ENCODE measurements at regions not wholly inside any gene's neighbourhood (a gene's known extent, or its start where the extent isn't known, plus 50 kb on each side); places are given as distances from the start of the nearest gene placed in this dataset.

DNA sequence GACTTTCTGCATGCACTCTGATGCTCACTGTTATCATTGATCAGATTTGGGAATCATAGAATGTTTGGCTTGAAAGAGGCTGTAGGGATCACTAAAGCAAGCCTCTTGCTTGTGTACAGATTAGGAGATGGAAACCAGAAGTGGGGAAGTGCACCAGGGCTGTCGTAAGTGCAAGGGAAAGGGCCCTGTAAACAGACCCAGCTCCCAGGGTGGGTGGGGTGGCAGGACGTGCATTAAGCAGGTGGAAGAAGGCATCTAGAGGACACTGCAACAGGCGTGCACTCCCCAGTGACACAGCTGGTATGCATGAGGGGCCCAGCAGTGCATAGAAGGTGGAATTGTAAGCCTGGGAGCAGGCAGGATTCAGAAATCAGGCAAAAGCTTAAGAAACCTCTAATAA, 58.0 kb upstream of the SLC7A14 start:
- no peak for DNase-seq

GRCh38 chr3:170642882-170643601, 57.2 kb upstream of the SLC7A14 start:
- DNase-seq: no peak

DNA sequence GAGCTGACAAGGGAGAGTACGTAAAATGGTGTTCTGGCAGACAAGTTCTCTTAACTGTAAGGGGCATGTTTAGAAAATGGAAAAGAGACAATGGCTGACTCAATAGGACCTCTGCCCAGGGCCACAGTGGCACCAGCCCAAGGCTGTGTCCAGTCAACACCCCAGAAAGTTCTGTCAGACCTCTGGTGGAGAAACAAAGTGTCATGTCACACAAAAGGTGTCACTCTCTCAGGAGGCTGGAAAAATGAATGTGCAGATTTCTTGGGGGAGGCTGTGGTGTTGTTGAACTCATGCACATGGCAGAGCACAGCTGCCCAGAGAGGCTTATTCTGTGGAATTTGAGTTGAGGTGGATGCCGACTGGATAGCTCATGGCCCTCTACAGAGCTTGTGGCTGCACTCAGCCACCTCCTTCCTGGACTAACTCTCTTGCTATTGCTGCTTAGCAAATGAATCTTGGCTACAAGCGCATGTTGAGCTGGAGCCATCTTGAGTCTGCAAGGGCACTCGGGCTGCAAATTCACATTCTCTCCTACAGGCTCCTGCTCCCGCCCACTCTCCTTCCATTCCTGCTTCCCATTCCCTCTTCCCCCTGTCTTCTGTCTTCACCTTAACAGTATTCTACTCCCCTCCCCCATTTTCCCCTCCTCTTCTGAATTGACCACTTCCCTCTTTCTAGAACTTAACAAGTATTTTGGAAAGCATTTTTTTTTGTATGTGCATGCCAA, 55.8 kb upstream of the SLC7A14 start:
- no peak for DNase-seq

GRCh38 chr3:170640737-170641171, 54.9 kb upstream of the SLC7A14 start:
- no peak for DNase-seq

GRCh38 chr3:170638988-170639387, 53.1 kb upstream of the SLC7A14 start:
- DNase-seq: no peak

DNA sequence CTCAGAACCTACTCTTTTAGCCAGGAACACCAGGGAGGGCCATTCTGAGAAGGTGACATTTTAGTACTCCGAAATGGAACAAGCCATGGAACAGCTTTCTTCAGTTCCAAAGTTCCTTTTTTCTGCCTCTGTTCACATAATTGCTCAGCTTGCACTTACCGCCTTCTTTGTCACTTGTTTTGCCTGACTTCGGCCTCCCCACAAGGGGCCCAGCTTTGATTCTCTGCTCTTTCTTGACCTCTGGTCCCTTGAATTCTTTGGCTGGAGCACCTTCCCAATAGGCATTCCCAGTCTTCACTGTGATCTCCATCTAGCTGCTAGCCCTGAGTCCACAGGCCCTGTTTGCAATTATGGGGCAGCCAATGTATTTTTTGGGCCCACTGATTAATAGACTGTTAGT, 51.4 kb upstream of the SLC7A14 start:
- DNase-seq: no peak

GRCh38 chr3:170636400-170636973, 50.6 kb upstream of the SLC7A14 start:
- DNase-seq: no peak
